ENCODE measurements at regions not wholly inside any gene's neighbourhood (a gene's known extent, or its start where the extent isn't known, plus 50 kb on each side); places are given as distances from the start of the nearest gene placed in this dataset.

DNA sequence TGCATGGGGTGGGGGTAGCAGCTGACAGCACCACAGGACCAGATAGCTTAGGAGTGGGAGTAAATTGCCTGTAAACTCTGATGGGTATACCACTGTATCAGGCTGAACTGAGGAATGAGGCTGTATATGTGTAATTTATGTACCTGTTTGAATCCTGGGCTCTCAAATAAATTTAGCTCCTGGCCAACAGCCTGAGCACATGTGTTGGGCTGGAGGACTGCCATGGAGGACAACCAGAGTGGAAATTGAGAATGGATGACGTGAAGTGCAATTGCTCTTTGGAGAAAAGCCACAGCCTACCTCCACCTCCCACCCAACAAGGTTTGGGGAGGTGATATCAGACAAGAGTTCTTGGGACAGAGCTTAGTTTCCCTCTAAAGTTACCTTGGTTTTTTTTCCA, 328.6 kb upstream of the PROK2 start:
- TF ChIP-seq CTCF (IDR thresholded peaks at IDR 0.05) (no peak), ZFX (IDR thresholded peaks at IDR 0.05; ENCODE audit: borderline replicate concordance) (no peak)
